Loucy (cell line): ENCODE measurements at regions not wholly inside any gene's neighbourhood (a gene's known extent, or its start where the extent isn't known, plus 50 kb on each side); places are given as distances from the start of the nearest gene placed in this dataset.

Source experiments
- H2AFZ ChIP-seq: fragments of 200-600 bp; sonication (generic); 2 replicates; pipeline ENCODE4 v1.6.0; 2016; ENCODE audit warnings: antibody characterized with exemption, mild to moderate bottlenecking, low read length, moderate library complexity
- H3F3A ChIP-seq: fragments of 200-600 bp; 2 replicates; pipeline ENCODE4 v1.6.0; 2016; ENCODE audit warnings: antibody characterized with exemption, low read depth, mild to moderate bottlenecking
- H3K27me3 ChIP-seq: fragments of 200-600 bp; sonication (generic); 2 replicates; pipeline ENCODE4 v1.6.1; 2014; ENCODE audit warnings: low read length, mild to moderate bottlenecking; ENCODE audit not compliant: insufficient read depth, poor library complexity, severe bottlenecking
- H3K36me3 ChIP-seq: fragments of 200-600 bp; sonication (generic); 2 replicates; pipeline ENCODE4 v1.6.1; 2016; ENCODE audit warnings: low read length; ENCODE audit not compliant: insufficient read depth
- H3K4me1 ChIP-seq: fragments of 200-600 bp; sonication (generic); 2 replicates; pipeline ENCODE4 v1.5.1; 2014; ENCODE audit warnings: low read length, mild to moderate bottlenecking; ENCODE audit not compliant: insufficient read depth, poor library complexity, severe bottlenecking
- H3K4me2 ChIP-seq: fragments of 200-600 bp; sonication (generic); 2 replicates; pipeline ENCODE4 v1.6.0; 2014; ENCODE audit warnings: antibody characterized with exemption, low read length, low read depth, mild to moderate bottlenecking; ENCODE audit not compliant: poor library complexity, severe bottlenecking
- H3K4me3 ChIP-seq: fragments of 200-600 bp; sonication (generic); 2 replicates; pipeline ENCODE4 v1.5.1; 2014; ENCODE audit warnings: low read length, mild to moderate bottlenecking, mixed read lengths; ENCODE audit not compliant: poor library complexity, severe bottlenecking
- H3K79me2 ChIP-seq: fragments of 200-600 bp; sonication (generic); 2 replicates; pipeline ENCODE4 v1.6.1; 2014; ENCODE audit warnings: low read length; ENCODE audit not compliant: insufficient read depth
- H3K9ac ChIP-seq: fragments of 200-600 bp; sonication (generic); 2 replicates; pipeline ENCODE4 v1.6.0; 2014; ENCODE audit warnings: mild to moderate bottlenecking, low read depth, low read length, moderate library complexity; ENCODE audit not compliant: poor library complexity, severe bottlenecking
- H3K9me2 ChIP-seq: fragments of 200-600 bp; sonication (generic); replicated peaks from 2 replicates; pipeline ENCODE4 v1.6.1; 2016; ENCODE audit warnings: low read depth, low read length, mixed read lengths
- H3K9me3 ChIP-seq: fragments of 200-600 bp; sonication (generic); 2 replicates; pipeline ENCODE4 v1.6.1; 2014; ENCODE audit warnings: mild to moderate bottlenecking, antibody characterized with exemption, low read length, low read depth; ENCODE audit not compliant: insufficient read depth
- H4K20me1 ChIP-seq: fragments of 200-600 bp; sonication (generic); 2 replicates; pipeline ENCODE4 v1.6.0; 2014; ENCODE audit warnings: antibody characterized with exemption, low read length, mild to moderate bottlenecking; ENCODE audit not compliant: insufficient read depth, poor library complexity, severe bottlenecking
- CTCF ChIP-seq: fragments of 200-600 bp; sonication (generic); conservative IDR thresholded peaks from 2 replicates; pipeline ENCODE4 v1.5.1; 2014; ENCODE audit warnings: mild to moderate bottlenecking, antibody characterized with exemption, low read length
- EZH2phosphoT487 ChIP-seq: fragments of 200-600 bp; IDR thresholded peaks from 2 replicates; pipeline ENCODE4 v1.6.1; 2018; ENCODE audit warnings: antibody characterized with exemption, mild to moderate bottlenecking, moderate library complexity, borderline replicate concordance

- no peaks in the 10 kb centered on the region for H3K79me2 ChIP-seq
- H3K4me3 ChIP-seq: no peak overlapping the region
- peaks cover 3% of the 10 kb centered on the region; the same call in 1 of the 2 replicates for H3K9me3 ChIP-seq
- H3F3A ChIP-seq: no peaks in the 10 kb centered on the region
- H3K4me1 ChIP-seq: no peaks in the 10 kb centered on the region
- H3K36me3 ChIP-seq: no peaks in the 10 kb centered on the region
- H3K9me2 ChIP-seq: no peaks in the 10 kb centered on the region
- H2AFZ ChIP-seq: no peak overlapping the region
- H4K20me1 ChIP-seq: no peaks in the 10 kb centered on the region
- H3K4me2 ChIP-seq: no peak overlapping the region
- H3K9ac ChIP-seq: no peak overlapping the region
- no peaks in the 10 kb centered on the region for H3K27me3 ChIP-seq
- TF ChIP-seq EZH2phosphoT487 (no peak), CTCF (no peak)
These were observed 639.0 kb upstream of the DPP6 start for GRCh38 chr7:153413199-153413539.

GRCh38 chr7:153413540-153414287 lies 638.5 kb upstream of the DPP6 start:
- H3K79me2 ChIP-seq: no peaks in the 10 kb centered on the region
- no peak overlapping the region for H2AFZ ChIP-seq
- H3K36me3 ChIP-seq: no peaks in the 10 kb centered on the region
- H4K20me1 ChIP-seq: no peaks in the 10 kb centered on the region
- no peaks in the 10 kb centered on the region for H3F3A ChIP-seq
- no peaks in the 10 kb centered on the region for H3K9me2 ChIP-seq
- H3K4me2 ChIP-seq: no peak overlapping the region
- no peaks in the 10 kb centered on the region for H3K4me1 ChIP-seq
- no peaks in the 10 kb centered on the region; the same call in 1 of the 2 replicates for H3K9me3 ChIP-seq
- no peak for TF ChIP-seq EZH2phosphoT487
- no peak for TF ChIP-seq CTCF
- H3K4me3 ChIP-seq: no peak overlapping the region
- H3K9ac ChIP-seq: no peak overlapping the region
- no peaks in the 10 kb centered on the region for H3K27me3 ChIP-seq

GRCh38 chr7:153414288-153414629 lies 637.9 kb upstream of the DPP6 start:
- TF ChIP-seq EZH2phosphoT487 (no peak), CTCF (no peak)
- no peaks in the 10 kb centered on the region for H3F3A ChIP-seq
- H3K27me3 ChIP-seq: no peaks in the 10 kb centered on the region
- H3K4me2 ChIP-seq: no peak overlapping the region
- H3K9ac ChIP-seq: no peak overlapping the region
- no peaks in the 10 kb centered on the region for H3K4me1 ChIP-seq
- H3K9me3 ChIP-seq: no peaks in the 10 kb centered on the region; the same call in 1 of the 2 replicates
- H3K9me2 ChIP-seq: no peaks in the 10 kb centered on the region
- H3K4me3 ChIP-seq: no peak overlapping the region
- no peaks in the 10 kb centered on the region for H3K79me2 ChIP-seq
- no peaks in the 10 kb centered on the region for H4K20me1 ChIP-seq
- no peaks in the 10 kb centered on the region for H3K36me3 ChIP-seq
- H2AFZ ChIP-seq: no peak overlapping the region
